ENCODE measurements at regions not wholly inside any gene's neighbourhood (a gene's known extent, or its start where the extent isn't known, plus 50 kb on each side); places are given as distances from the start of the nearest gene placed in this dataset.

DNA sequence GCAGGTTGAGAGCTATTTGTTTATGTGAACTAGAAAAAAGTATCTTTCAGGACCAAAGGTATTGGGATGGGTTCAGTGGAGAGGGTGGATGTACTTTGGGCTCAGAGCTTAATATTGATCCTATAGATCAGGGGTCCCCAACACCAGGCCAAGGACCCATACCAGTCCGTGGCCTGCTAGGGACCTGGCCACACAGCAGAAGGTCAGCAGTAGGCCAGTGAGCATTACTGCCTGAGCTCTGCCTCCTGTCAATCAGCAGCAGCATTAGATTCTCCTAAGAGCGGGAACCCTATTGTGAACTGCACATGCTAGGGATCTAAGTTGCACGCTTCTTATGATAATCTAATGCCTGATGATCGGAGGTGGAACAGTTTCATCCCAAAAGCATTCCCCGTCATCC lies 115.8 kb upstream of the WDR11 start:
- no peak overlapping the region for H2AK5ac ChIP-seq (ENCODE audit: low read length)
- no peak overlapping the region for H3K4me3 ChIP-seq (ENCODE audit: low read depth, low read length)
- no peak overlapping the region for H4K91ac ChIP-seq (ENCODE audit: low read depth, low read length)
- no peaks in the 10 kb centered on the region for H3K4me1 ChIP-seq (ENCODE audit: control insufficient read depth in 1 of 2, insufficient read depth in 2 of 2, low read length in 2 of 2)
- H3K23ac ChIP-seq (ENCODE audit: low read length) = no peak overlapping the region
- no peak overlapping the region for H4K12ac ChIP-seq (ENCODE audit: low read depth, low read length)
- H3K14ac ChIP-seq (ENCODE audit: low read length) = no peak overlapping the region
- no peak overlapping the region for H2AFZ ChIP-seq (ENCODE audit: insufficient read depth, low read length, poor library complexity)
- H3K27me3 ChIP-seq (ENCODE audit: insufficient read depth, low read length) = no peaks in the 10 kb centered on the region
- no peak overlapping the region for H3K9ac ChIP-seq (ENCODE audit: low read length)
- no peaks in the 10 kb centered on the region for H3K79me2 ChIP-seq (ENCODE audit: control insufficient read depth, insufficient read depth, low read length, poor library complexity)
- no peak overlapping the region for H2BK5ac ChIP-seq (ENCODE audit: low read depth, low read length, poor library complexity)
- H3K27ac ChIP-seq (ENCODE audit: low read depth, low read length) = no peak overlapping the region
- no CpG with 5 or more reads among the region's 5 CpGs for WGBS (ENCODE audit: extremely low coverage, insufficient coverage, insufficient read length)
- H4K8ac ChIP-seq (ENCODE audit: low read depth, low read length) = no peak overlapping the region
- no peak overlapping the region for H2BK120ac ChIP-seq (ENCODE audit: insufficient read depth, low read length, poor library complexity)
- no peak overlapping the region for H3K4ac ChIP-seq (ENCODE audit: low read depth, low read length)
- H3K18ac ChIP-seq (ENCODE audit: low read length) = no peak overlapping the region
- no peak overlapping the region for H3K4me2 ChIP-seq (ENCODE audit: low read length)
- DNase-seq = no peak
- no peak overlapping the region for H2BK12ac ChIP-seq (ENCODE audit: low read length)
- no peaks in the 10 kb centered on the region for H3K36me3 ChIP-seq (ENCODE audit: control insufficient read depth in 1 of 2, insufficient read depth in 2 of 2, low read length in 2 of 2)
- no peaks in the 10 kb centered on the region for H3K9me3 ChIP-seq (ENCODE audit: insufficient read depth, low read depth, low read length)
- H3K79me1 ChIP-seq (ENCODE audit: low read length) = no peaks in the 10 kb centered on the region

DNA sequence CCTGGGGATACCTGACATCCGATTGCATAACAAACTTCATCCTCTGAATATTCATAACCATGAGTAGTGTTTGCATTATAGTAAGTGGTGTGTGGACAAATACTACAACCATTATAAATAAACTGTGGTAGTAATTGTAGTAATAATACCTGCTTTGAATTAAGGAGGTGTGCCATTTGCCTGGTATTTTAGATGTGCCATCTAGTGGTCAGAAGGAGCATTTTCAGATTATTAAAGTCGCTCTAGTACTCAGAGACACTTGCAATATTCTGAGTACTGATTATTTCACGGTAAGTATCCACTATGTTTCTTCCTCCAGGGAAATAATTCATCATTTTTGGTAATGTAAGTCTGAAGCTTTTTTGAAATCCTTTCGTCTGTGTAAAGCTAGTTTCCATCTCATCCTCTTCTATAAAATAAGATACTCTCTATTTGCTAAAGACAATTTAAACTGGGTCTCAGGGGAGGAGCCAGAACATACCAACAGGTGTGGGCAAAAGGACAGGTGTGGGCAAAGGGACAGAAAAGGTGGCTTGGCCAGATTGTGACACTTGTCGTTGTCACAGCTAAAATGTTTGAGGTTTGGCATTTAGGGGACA lies 115.3 kb upstream of the WDR11 start:
- no peak overlapping the region for H3K18ac ChIP-seq (ENCODE audit: low read length)
- H3K9ac ChIP-seq (ENCODE audit: low read length) = no peak overlapping the region
- no CpG with 5 or more reads among the region's 5 CpGs for WGBS (ENCODE audit: extremely low coverage, insufficient coverage, insufficient read length)
- no peaks in the 10 kb centered on the region for H3K36me3 ChIP-seq (ENCODE audit: control insufficient read depth in 1 of 2, insufficient read depth in 2 of 2, low read length in 2 of 2)
- H2BK5ac ChIP-seq (ENCODE audit: low read depth, low read length, poor library complexity) = no peak overlapping the region
- no peak overlapping the region for H4K12ac ChIP-seq (ENCODE audit: low read depth, low read length)
- no peak overlapping the region for H3K4me3 ChIP-seq (ENCODE audit: low read depth, low read length)
- no peak overlapping the region for H4K8ac ChIP-seq (ENCODE audit: low read depth, low read length)
- H3K27ac ChIP-seq (ENCODE audit: low read depth, low read length) = no peak overlapping the region
- H2AFZ ChIP-seq (ENCODE audit: insufficient read depth, low read length, poor library complexity) = no peak overlapping the region
- H3K23ac ChIP-seq (ENCODE audit: low read length) = no peak overlapping the region
- H3K9me3 ChIP-seq (ENCODE audit: insufficient read depth, low read depth, low read length) = no peaks in the 10 kb centered on the region
- no peaks in the 10 kb centered on the region for H3K4me1 ChIP-seq (ENCODE audit: control insufficient read depth in 1 of 2, insufficient read depth in 2 of 2, low read length in 2 of 2)
- no peaks in the 10 kb centered on the region for H3K79me1 ChIP-seq (ENCODE audit: low read length)
- no peaks in the 10 kb centered on the region for H3K27me3 ChIP-seq (ENCODE audit: insufficient read depth, low read length)
- DNase-seq = peak in 1 of 2 donors; percentile 55
- no peak overlapping the region for H3K14ac ChIP-seq (ENCODE audit: low read length)
- H3K4me2 ChIP-seq (ENCODE audit: low read length) = no peak overlapping the region
- no peak overlapping the region for H4K91ac ChIP-seq (ENCODE audit: low read depth, low read length)
- H2AK5ac ChIP-seq (ENCODE audit: low read length) = no peak overlapping the region
- no peak overlapping the region for H2BK120ac ChIP-seq (ENCODE audit: insufficient read depth, low read length, poor library complexity)
- H2BK12ac ChIP-seq (ENCODE audit: low read length) = no peak overlapping the region
- no peaks in the 10 kb centered on the region for H3K79me2 ChIP-seq (ENCODE audit: control insufficient read depth, insufficient read depth, low read length, poor library complexity)
- H3K4ac ChIP-seq (ENCODE audit: low read depth, low read length) = no peak overlapping the region

DNA sequence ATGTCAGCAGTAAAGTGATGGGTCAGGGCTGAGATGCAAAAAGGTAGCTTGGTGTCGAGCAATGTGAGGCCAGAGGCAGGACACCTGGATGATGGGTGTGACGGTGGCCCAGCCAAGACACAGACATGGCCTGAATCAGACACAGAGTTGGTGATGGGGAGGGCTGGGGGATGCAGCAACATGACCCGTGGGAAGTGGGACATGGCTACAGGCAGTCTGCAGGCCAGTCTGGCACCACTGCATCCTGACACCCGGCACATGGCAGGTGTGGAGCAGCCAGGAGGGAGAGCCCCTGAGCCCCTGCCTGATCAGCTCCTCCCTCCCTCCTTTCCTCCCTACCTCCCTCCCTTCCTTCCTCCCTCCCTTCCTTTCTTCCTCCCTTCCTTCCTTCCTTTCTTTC lies 114.8 kb upstream of the WDR11 start:
- no peak overlapping the region for H3K23ac ChIP-seq (ENCODE audit: low read length)

DNA sequence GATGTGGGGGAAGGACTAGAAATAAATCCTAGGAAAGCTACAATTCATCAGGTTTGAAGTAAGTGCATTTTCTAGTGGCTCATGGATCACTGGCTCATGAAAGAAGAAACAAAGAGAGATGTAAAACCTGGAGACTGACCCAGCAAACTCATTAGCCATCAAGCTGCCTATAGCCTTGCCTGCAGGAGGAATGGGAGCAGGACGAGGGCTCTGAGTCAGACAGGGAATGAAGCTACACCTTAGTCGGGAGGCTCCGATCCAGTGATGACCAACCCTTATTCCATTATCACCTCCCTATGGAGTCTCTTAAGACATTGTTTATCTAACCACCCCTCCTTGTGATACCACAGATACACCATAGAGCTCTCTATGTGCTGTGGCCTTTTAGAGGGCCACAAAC lies 112.5 kb upstream of the WDR11 start:
- Histone ChIP-seq H3K14ac (ENCODE audit: low read length) (no peak overlapping the region), H4K91ac (ENCODE audit: low read depth, low read length) (no peak overlapping the region), H3K36me3 (ENCODE audit: control insufficient read depth in 1 of 2, insufficient read depth in 2 of 2, low read length in 2 of 2) (no peaks in the 10 kb centered on the region), H3K27me3 (ENCODE audit: insufficient read depth, low read length) (no peaks in the 10 kb centered on the region), H4K12ac (ENCODE audit: low read depth, low read length) (no peak overlapping the region), H3K4me1 (ENCODE audit: control insufficient read depth in 1 of 2, insufficient read depth in 2 of 2, low read length in 2 of 2) (no peaks in the 10 kb centered on the region), H3K9ac (ENCODE audit: low read length) (no peak overlapping the region), H3K9me3 (ENCODE audit: insufficient read depth, low read depth, low read length) (no peaks in the 10 kb centered on the region), H3K79me1 (ENCODE audit: low read length) (no peaks in the 10 kb centered on the region), H4K8ac (ENCODE audit: low read depth, low read length) (no peak overlapping the region), H2AFZ (ENCODE audit: insufficient read depth, low read length, poor library complexity) (no peak overlapping the region), H3K4me2 (ENCODE audit: low read length) (no peak overlapping the region), H2BK5ac (ENCODE audit: low read depth, low read length, poor library complexity) (no peak overlapping the region), H2BK12ac (ENCODE audit: low read length) (no peak overlapping the region), H3K27ac (ENCODE audit: low read depth, low read length) (no peak overlapping the region), H2AK5ac (ENCODE audit: low read length) (no peak overlapping the region), H3K23ac (ENCODE audit: low read length) (no peak overlapping the region), H3K79me2 (ENCODE audit: control insufficient read depth, insufficient read depth, low read length, poor library complexity) (no peaks in the 10 kb centered on the region), H3K4me3 (ENCODE audit: low read depth, low read length) (no peak overlapping the region), H3K18ac (ENCODE audit: low read length) (no peak overlapping the region), H3K4ac (ENCODE audit: low read depth, low read length) (no peak overlapping the region), H2BK120ac (ENCODE audit: insufficient read depth, low read length, poor library complexity) (no peak overlapping the region)
- no CpG with 5 or more reads among the region's 3 CpGs for WGBS (ENCODE audit: extremely low coverage, insufficient coverage, insufficient read length)
- DNase-seq = peak in 1 of 2 donors; percentile 17

More for the DNA sequence above, 114.8 kb upstream of the WDR11 start:
- Histone ChIP-seq H3K4me3 (ENCODE audit: low read depth, low read length) (no peak overlapping the region), H3K79me1 (ENCODE audit: low read length) (no peaks in the 10 kb centered on the region), H3K9ac (ENCODE audit: low read length) (no peak overlapping the region), H3K36me3 (ENCODE audit: control insufficient read depth in 1 of 2, insufficient read depth in 2 of 2, low read length in 2 of 2) (no peaks in the 10 kb centered on the region), H3K14ac (ENCODE audit: low read length) (no peak overlapping the region), H3K18ac (ENCODE audit: low read length) (no peak overlapping the region), H3K79me2 (ENCODE audit: control insufficient read depth, insufficient read depth, low read length, poor library complexity) (no peaks in the 10 kb centered on the region), H3K4me2 (ENCODE audit: low read length) (no peak overlapping the region), H3K9me3 (ENCODE audit: insufficient read depth, low read depth, low read length) (no peaks in the 10 kb centered on the region), H2BK120ac (ENCODE audit: insufficient read depth, low read length, poor library complexity) (no peak overlapping the region), H3K27ac (ENCODE audit: low read depth, low read length) (no peak overlapping the region), H2AK5ac (ENCODE audit: low read length) (no peak overlapping the region), H2BK12ac (ENCODE audit: low read length) (no peak overlapping the region), H2BK5ac (ENCODE audit: low read depth, low read length, poor library complexity) (no peak overlapping the region), H4K8ac (ENCODE audit: low read depth, low read length) (no peak overlapping the region), H2AFZ (ENCODE audit: insufficient read depth, low read length, poor library complexity) (no peak overlapping the region), H3K4me1 (ENCODE audit: control insufficient read depth in 1 of 2, insufficient read depth in 2 of 2, low read length in 2 of 2) (no peaks in the 10 kb centered on the region), H4K12ac (ENCODE audit: low read depth, low read length) (no peak overlapping the region), H4K91ac (ENCODE audit: low read depth, low read length) (no peak overlapping the region), H3K27me3 (ENCODE audit: insufficient read depth, low read length) (no peaks in the 10 kb centered on the region), H3K4ac (ENCODE audit: low read depth, low read length) (no peak overlapping the region)
- no CpG with 5 or more reads among the region's 4 CpGs for WGBS (ENCODE audit: extremely low coverage, insufficient coverage, insufficient read length)
- no peak for DNase-seq

All from trophoblast cell (in vitro differentiated cells and primary cell).